ENCODE measurements at regions not wholly inside any gene's neighbourhood (a gene's known extent, or its start where the extent isn't known, plus 50 kb on each side); places are given as distances from the start of the nearest gene placed in this dataset.

DNA sequence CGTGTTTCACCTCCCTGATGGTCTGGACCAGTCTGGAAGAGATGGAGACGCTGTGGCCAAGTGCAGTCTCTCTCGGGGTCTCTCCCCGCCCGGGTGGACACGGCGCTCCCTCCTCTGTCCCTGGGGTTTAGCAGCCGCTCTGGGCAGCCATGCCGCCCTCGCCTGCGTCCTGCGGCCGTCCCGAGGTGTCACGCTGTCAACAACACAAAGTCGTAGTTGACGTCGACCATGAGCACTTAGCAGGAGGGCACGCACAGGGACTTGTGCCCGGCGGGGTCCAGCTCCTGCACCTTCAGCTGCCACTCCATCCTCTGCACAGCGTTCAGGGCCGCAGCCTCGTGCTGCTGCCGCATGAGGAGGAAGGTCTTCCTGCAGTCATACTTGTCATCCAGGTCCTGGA lies 368.9 kb downstream of the CDH9 start:
- no peak for DNase-seq (ENCODE audit: low read depth)

DNA sequence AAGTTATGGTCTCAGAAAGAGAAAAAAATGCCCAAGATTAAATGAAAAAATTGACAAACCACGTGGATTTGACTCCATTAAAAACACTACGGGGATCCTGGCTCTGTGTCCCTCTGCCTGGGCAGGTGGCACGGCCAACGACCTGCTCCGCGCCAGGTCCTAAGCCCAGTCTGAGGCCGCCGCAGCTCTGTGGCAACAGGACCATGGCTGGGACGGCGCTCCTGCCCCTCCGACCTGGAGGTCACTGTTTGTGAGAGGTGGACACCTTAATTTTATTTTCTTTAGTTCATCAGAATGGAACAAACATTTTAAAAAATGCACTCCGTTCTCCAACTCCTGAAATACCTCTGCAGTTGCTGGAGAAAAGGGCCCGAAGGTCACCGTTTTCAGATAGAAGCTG lies 369.4 kb downstream of the CDH9 start:
- DNase-seq (ENCODE audit: low read depth), result no peak

DNA sequence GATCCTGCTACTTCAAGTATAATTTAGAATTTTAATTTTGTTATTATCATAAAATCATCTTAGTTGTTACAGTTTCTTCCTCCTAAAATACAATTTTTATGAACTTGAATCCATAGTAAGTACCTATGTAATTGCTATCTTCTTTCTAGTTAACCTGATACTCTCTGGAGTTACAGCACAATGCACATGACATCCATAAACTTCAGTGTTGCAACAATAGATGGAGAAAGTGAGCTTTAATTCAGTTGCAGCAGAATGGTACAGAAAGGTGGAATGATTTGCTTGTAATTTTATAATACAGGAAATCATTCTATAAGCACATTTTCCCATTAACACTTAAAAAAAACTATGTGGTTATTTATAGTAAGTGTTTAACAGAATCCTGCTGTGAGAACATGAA lies 372.0 kb downstream of the CDH9 start:
- DNase-seq (ENCODE audit: low read depth), result no peak

DNA sequence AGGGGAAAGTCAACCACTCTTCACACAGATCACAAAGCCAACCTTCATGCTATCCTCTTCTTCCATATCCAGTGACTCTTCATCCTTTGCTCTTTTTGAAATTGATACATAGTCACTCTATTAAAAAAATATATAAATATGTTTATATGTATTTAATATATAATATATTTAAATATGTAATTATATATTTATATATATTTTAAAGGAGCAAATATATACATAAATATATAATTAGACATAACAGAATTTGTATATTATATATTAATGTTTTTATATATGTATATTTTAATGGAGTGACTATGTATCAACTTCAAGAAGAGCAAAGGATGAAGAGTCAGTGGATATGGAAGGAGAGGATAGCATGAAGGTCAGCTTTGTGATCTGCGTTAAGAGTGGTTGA lies 374.9 kb downstream of the CDH9 start:
- DNase-seq (ENCODE audit: low read depth), result no peak

DNA sequence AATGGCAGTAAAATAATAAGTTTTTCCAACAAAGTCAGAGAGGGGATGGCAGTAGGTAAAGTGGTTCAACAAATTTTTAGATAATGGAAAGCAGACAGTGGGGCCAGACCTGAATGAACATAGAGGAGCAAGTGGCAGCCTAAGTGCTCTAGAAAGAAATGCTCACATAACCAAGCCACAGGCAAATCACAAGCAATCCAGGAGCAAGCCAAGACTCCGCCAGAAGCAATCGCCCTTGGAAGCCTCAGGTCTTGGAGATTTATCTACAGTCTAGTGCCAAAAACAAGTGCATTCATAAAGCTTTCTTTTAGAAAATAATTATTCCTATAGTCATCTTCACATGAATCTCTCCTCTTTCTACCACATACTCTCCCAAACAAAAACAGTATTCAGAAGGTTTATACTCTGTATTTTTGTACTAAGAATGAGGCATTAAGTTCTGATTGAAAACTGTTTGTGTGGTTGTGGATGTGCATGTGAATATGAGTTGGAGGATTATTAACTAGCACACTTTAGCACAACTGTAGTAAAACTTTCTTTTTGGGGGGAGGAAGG lies 375.5 kb downstream of the CDH9 start:
- no peak for DNase-seq (ENCODE audit: low read depth)

DNA sequence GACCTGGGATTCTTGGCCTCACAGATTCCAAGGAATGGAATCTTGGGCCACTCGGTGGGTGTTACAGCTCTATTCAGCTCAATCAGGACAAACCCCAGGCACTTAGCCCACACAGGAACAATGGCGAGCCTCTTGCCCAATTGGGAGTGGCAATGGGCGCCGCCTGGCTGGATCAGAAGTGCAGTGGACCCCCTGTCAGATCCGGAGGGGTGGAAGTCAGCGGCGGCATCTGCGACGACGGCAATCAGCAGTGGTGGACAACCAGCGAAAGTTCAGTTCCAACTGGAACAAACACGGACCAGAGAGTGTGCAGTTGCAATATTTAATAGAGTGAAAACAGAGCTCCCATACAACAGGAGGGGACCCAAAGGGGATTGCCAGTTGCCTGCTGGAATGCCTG lies 378.3 kb downstream of the CDH9 start:
- DNase-seq (ENCODE audit: low read depth), result no peak

DNA sequence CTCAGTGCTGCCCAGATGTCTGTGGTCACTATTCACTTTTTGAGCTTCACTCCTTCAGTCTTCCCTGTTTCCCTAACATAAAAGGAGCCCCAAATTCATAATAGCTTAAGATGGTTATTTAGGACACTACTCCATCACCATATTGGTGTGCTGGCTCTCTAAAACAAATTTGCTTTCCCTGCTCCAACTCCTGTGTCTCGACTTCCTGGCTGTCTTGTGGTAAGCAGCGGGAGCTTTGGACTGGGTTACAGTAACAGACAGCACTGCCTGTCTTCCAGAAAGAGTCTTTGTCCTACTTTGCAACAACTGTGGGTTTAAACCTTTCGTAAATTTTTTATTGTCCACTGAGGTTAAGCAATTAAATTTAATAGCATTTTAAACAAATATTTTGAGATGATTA lies 389.4 kb downstream of the CDH9 start:
- no peak for DNase-seq (ENCODE audit: low read depth)

DNA sequence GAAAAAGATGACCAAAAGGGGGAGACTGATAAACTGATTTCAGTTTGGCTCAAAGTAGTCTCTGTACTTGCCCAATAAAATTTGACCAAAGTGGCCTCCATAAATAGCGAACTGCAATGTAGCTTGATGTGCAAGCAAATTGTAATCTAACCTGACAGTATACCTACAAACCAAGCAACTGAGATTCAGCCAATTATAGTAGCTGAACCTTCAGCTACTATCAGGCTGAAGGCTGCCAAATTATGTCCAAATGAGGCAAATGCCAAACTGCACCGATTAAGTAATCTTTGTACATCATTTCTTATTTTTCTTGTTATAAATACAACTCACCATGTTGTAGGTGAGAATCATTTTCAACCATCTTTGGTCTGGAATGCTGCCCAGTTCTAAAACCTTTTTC lies 390.6 kb downstream of the CDH9 start:
- DNase-seq (ENCODE audit: low read depth), result no peak

DNA sequence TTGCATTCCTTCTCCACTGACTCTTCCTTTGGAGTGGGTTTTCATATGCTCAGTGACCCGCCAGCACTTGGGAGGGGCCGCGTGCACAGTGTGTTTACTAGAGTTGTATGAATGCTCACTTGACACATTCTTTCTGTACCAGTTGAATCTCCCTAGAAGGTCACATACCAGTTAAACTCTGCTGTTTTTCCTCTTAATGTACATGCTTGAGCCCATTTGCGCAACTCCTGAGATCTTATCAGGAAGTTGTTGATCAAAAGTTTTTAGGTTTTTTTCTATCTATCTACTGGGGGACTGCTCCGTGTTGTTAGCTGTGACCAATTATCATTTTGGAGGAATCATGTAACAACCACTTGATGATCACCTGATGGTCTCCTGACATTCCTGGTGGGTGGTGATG lies 392.7 kb downstream of the CDH9 start:
- DNase-seq (ENCODE audit: low read depth), result no peak

DNA sequence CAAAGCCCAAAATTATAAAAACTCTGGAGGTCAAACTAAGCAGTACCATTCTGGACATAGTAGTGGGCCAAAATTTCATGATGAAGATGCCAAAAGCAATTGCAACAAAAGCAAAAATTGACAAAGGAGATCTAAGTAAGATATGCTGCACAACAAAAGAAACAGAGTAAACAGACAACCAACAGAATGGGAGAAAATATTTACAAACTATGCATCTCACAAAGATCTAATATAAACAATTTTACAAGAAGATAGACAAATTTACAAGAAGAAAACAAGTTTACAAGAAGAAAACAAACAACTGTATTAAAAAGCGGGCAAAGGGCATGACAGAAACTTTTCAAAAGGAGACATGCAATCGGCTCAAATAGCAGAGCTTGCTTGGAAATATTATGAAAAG lies 396.9 kb downstream of the CDH9 start:
- no peak for DNase-seq (ENCODE audit: low read depth)

DNA sequence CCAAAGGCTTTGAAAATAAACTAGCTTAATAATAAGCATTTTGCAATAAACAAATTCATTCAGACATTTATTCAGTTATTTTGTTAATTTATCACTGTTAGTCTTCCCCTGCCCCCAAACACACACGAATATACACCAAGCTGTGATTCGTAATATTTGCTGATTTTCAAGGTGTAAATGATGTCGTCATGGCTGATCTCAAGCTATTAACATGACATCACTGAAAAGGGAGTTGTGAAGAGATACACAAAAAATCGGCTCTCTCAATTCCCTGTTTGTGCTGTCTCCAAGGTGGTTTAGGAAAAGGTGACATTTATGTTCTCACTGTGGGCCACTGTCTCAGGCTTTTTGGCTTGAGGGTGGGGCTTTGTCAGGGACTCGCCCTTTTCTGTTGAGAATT lies 413.3 kb downstream of the CDH9 start:
- no peak for DNase-seq (ENCODE audit: low read depth)

DNA sequence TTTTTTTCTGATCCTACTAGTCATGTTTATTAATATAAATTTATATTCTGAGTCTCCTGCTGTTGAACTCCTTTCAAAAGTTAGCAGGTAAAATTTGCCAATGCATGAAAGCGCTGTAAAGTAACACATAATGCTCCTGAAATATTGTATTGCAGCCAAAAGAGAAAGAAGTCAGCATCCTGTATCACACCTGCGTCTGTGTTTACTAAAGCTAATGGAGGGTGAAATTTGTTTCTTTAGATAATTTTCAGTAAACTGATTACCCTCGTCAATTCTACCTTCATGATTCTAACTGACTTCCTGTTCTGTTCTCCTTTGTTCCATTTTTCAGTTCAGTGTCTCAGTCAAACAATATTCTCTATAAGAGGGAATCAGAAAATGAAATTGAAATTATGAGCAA lies 415.4 kb downstream of the CDH9 start:
- DNase-seq (ENCODE audit: low read depth), result no peak

DNA sequence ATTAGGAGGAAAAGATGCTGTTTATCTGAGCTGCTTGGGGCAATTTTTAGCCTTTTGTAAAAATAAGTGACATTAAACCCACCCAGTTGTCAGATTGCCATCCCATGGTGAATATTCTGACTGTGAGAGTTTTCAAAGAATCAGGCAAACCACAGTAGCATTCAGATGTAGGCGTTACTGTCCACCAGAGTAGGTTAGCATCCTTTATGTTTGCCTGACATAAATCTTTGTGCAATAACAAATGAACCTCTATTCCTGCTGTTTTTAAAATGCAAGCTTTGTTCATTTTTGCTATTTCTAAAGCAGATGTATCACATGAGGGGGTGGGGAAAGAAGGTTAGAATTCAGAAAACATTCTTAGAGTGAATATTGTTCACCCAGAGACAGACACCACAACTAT lies 427.8 kb downstream of the CDH9 start:
- DNase-seq (ENCODE audit: low read depth), result no peak

DNA sequence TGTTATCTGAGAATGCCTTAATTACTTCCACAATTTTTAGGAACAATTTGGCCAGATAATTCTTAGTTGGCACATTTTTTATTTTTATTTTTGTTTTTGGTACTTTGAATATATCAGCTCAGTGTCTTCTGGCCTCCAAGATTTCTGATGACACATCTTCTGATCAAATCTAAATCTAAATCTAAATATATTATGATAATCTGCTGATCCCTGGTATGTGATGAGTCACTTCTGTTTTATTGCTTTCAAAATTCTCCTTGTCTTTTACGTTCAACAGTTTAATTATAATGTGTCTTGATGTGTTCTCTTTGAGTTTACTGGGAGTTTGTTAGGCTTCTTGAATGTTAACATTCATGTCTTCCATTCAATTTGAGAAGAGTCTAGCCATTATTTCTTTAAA lies 436.8 kb downstream of the CDH9 start:
- DNase-seq (ENCODE audit: low read depth), result no peak

DNA sequence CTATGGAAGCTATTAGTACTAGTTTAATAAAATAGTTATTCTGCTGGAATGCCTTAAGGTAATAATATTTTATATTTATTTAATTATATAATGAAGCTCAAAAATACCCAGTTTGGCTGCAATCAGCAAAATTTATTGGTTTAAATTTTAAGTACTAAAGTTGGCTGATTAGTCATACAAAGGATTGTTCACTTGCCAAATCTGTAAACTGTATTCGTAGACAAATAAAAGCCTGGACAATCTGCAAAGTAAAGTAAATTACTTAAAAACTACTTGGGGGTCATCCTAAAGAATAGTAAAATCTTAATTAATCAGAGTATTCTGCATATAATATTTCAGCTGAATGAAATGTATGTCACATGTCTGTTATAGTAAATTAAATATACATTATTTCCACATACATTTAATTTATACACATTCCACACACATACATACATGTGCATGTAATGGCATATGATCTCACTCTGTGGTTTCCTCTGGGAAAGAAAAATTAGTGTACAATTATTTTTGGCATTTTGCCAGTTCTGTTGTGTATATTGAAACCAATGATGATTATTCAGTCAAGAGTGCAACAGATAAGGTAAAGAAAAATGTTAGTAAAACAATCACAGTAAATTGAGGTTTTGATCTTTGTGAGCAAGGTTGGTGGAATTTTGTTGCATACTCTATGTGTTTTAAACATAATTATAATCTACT lies 455.9 kb downstream of the CDH9 start:
- no peak for DNase-seq (ENCODE audit: low read depth)

DNA sequence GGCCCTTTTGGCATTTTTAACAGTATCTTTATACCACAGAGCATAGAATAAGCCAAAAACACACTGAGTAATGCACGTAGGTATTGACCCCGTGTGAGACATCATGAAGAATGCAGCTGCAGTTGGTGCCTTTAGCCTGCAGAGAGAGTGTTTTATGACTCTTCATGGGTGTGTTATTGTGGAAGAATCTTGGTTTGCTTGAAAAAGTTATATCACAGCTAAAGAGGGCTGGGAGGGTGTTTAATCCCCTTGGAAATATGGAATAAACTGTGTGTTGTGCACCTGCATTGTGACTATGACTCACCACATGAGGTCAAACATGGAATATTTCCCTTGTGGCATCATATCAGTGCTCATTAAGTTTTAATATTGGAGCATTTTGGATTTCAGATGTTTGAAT lies 458.7 kb downstream of the CDH9 start:
- no peak for DNase-seq (ENCODE audit: low read depth)

DNA sequence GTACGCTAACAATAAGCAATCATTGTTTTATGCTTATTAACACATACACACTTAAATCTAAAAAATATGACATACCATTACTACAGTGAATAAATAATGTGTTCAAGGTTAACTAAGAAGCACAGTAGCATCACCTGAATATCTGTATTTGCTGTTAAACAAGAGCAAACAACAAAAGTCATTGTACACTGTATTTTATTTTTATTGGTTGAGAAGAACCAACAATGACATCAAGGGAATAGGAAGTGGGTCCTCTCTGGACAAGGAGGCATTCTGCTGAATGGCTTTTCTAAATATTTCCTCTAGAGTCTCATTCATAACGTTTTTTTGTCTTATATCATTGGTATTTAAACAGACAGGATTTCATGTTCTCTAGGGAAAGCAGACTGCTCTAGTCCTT lies 460.4 kb downstream of the CDH9 start:
- no peak for DNase-seq (ENCODE audit: low read depth)

DNA sequence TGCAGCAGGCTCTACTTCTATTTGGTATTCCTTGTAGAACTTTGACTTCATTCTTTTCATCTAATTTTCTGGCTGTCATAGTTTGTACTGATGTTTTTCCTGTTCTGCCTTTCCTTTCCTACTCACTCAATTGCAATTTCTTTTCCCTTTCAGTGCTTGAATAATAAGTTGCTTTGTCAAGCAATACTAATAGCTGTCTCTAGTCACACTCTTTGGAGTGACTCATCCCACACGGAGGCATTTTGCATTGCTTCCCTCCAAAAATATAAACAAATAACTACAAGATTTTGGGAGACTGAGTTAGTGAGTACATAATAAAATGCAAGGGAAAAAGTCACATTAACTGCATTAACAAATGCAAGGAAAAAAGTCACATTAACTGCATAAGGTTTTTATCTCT lies 465.9 kb downstream of the CDH9 start:
- DNase-seq (ENCODE audit: low read depth), result no peak

DNA sequence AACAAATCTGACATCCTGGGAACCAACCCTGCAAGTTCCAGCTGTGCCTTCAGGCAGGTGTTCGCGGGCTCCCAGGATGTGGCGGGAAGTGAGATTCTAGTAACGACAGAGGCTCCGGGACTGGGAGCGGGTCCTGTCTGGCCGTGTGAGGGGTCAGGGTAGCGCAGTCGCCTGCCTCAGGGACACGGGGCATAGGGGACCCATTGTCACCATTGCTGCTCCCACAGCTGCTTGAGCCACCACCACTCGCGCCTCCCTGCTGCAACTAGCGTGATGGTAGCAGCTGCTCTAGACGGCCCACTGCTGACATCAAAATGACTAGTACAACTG lies 468.5 kb downstream of the CDH9 start:
- no peak for DNase-seq (ENCODE audit: low read depth)

DNA sequence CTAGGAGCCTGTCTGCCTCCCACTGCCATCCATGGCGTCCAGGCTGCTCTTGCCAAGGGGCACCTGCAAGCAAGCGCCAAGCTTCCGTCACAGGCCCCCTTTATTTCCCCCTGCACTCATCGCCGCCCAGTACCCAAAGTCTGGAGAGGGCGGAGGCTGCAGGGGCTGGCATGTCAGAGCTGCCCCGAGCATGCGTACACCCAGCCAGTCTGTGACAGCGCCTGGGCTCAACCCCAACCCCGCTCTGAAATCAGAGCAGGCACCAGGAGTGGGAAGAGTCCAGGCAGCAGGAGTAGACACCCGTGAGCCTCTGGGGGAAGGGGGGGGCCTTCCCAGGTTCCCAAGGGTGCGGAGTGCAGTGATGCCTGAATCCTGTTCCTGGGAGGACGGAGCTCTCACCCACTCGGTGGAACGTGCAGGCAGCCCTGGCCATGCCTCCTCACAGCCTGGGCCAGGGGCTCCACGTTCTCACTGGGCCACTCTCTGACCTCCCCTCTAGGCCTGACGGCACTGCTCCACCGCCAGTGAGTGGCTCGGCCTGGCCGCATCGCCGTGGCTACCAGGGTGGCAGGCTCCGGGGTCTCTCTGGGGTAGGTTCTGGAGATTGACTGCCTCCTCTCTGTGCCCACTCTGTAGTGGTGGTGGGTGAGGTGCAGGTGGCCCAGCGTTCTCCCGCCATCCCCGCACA lies 469.0 kb downstream of the CDH9 start:
- no peak for DNase-seq (ENCODE audit: low read depth)

DNA sequence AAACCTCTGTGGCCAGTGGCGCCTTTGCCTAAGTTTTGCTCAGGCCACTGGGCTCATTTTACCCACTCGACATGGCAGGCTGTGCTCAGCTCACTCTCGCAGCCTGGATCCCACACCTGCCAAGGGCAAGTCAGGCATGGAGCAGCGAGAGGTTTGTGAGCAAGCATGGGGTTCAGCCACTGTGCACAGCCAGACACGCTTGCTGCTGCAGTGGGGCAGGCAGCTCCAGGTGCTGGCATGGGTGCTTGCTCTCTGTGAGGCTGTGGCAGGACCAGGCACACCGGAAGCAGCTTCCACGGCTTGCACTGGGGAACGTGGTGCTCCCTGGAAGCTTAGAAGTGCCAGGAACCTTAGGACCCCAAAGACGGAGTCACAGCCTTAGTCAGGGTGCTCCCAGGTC lies 470.1 kb downstream of the CDH9 start:
- DNase-seq (ENCODE audit: low read depth), result no peak

DNA sequence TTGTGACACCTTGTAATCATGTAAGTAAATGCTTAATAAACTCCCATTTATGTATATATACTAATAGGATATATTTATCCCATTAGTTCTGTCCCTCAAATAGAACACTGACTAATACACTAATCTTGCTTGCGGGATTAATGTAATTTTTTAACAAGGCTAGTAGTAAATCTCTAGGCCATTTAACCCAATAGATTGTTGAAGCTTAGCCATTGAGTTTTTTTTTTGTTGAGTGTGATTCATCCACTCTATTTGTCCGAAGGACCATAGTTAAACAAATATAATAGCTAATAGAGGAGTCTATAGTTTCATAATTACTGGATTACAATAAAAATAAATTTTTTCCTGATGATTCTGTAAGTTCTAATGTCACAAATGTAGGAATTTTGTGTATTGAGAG lies 474.4 kb downstream of the CDH9 start:
- no peak for DNase-seq (ENCODE audit: low read depth)

DNA sequence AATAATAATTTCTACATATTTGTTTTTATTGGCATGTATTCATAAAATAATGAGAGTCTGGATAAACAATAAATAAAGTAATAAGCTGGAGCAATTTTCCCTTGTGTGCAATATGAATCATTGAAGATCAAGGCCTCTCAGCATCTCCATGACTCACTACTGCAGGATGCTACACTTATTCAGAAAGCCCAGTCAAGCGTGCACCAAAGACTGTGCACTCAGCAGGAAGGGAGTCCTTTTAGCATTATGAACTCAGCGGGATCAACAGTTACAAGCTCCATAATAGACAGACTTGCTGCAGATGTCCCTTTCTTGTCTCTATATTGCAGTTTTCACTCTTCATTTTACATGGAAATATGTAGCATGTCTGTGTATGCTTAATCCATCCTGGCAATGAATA lies 485.3 kb downstream of the CDH9 start:
- DNase-seq (ENCODE audit: low read depth), result no peak

DNA sequence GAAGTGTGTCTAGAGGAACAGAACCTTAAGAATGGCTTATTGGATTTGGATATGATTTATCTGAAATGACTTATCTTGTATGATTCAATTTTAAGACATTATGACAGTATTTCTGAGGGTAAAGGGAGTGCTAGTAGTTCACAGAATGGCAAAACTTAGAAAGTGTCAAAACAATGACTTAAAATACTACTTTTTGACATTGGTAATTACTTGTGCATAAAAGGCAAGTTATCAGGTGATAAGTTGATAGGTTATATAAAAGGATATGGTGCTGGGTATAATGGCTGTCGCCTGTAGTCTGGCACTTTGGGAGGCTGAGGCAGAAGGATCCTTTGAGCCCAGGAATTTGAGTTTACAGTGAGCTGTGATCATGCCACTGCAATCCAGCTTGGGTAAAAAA lies 494.4 kb downstream of the CDH9 start:
- no peak for DNase-seq (ENCODE audit: low read depth)
